MM.1S (cell line): ENCODE measurements at regions not wholly inside any gene's neighbourhood (a gene's known extent, or its start where the extent isn't known, plus 50 kb on each side); places are given as distances from the start of the nearest gene placed in this dataset.

Experiments
- EZH2 ChIP-seq: fragments of 300-600 bp; sonication (generic); optimal IDR thresholded peaks from 2 replicates; pipeline ENCODE3; 2017; ENCODE audit warnings: low read depth, mild to moderate bottlenecking, antibody characterized with exemption, low read length, mixed read lengths
- EZH2phosphoT487 ChIP-seq: fragments of 300-600 bp; sonication (generic); IDR thresholded peaks from 2 replicates; pipeline ENCODE4 v1.6.1; 2018; ENCODE audit warnings: antibody characterized with exemption, low read length
- TF ChIP-seq, protein P1 (sequence below): fragments of 300-600 bp; sonication (generic); IDR thresholded peaks from 2 replicates; pipeline ENCODE4 v1.5.1; 2016; ENCODE audit warnings: antibody characterized with exemption, low read length, mixed read lengths

DNA sequence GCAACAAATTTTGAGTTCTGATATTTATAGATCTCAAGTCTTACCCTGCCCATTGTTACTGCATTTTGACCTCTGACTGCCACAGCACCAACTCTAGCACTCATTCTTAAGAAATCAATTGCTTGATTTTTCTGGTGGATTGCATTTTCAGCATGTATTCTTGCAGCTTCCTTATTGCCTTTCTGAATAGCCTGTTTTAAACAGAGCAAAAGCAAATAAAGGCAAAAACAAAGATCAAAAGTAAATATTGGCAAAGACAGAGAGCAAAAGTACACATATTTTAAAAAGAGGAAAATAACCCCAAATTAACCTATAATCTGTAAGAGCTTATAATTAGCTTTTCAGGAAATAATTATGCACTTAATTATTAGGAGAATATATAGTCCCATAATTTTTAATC is 129.4 kb upstream of the TENT5D start:
- TF ChIP-seq, protein P1, sequence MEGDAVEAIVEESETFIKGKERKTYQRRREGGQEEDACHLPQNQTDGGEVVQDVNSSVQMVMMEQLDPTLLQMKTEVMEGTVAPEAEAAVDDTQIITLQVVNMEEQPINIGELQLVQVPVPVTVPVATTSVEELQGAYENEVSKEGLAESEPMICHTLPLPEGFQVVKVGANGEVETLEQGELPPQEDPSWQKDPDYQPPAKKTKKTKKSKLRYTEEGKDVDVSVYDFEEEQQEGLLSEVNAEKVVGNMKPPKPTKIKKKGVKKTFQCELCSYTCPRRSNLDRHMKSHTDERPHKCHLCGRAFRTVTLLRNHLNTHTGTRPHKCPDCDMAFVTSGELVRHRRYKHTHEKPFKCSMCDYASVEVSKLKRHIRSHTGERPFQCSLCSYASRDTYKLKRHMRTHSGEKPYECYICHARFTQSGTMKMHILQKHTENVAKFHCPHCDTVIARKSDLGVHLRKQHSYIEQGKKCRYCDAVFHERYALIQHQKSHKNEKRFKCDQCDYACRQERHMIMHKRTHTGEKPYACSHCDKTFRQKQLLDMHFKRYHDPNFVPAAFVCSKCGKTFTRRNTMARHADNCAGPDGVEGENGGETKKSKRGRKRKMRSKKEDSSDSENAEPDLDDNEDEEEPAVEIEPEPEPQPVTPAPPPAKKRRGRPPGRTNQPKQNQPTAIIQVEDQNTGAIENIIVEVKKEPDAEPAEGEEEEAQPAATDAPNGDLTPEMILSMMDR, result no peak
- TF ChIP-seq EZH2 (no peak), EZH2phosphoT487 (no peak)
